ENCODE measurements at regions not wholly inside any gene's neighbourhood (a gene's known extent, or its start where the extent isn't known, plus 50 kb on each side); places are given as distances from the start of the nearest gene placed in this dataset.

- H3K27ac Mint-ChIP-seq, result no peak overlapping the region
- no peaks in the 10 kb centered on the region for H3K4me1 Mint-ChIP-seq (ENCODE audit: unreplicated experiment)
- H3K9me3 Mint-ChIP-seq, result no peaks in the 10 kb centered on the region
- no peak overlapping the region for H3K4me3 Mint-ChIP-seq
- no peak for DNase-seq (ENCODE audit: extremely low spot score, unreplicated experiment)
- no peak for TF ChIP-seq CTCF (conservative IDR thresholded peaks at IDR 0.05)
- H3K36me3 Mint-ChIP-seq, result no peaks in the 10 kb centered on the region
- H3K27me3 Mint-ChIP-seq, result no peaks in the 10 kb centered on the region
Measured at GRCh38 chr5:84477485-84477884, 92.8 kb upstream of the EDIL3 start.

GRCh38 chr5:84474126-84474525, 89.4 kb upstream of the EDIL3 start:
- H3K4me3 Mint-ChIP-seq, result no peak overlapping the region
- no peaks in the 10 kb centered on the region for H3K27me3 Mint-ChIP-seq
- no peak for TF ChIP-seq CTCF (conservative IDR thresholded peaks at IDR 0.05)
- H3K27ac Mint-ChIP-seq, result no peak overlapping the region
- no peak for DNase-seq (ENCODE audit: extremely low spot score, unreplicated experiment)
- H3K9me3 Mint-ChIP-seq, result no peaks in the 10 kb centered on the region
- no peaks in the 10 kb centered on the region for H3K4me1 Mint-ChIP-seq (ENCODE audit: unreplicated experiment)
- no peaks in the 10 kb centered on the region for H3K36me3 Mint-ChIP-seq

- TF ChIP-seq CTCF (conservative IDR thresholded peaks at IDR 0.05), result no peak
- no peaks in the 10 kb centered on the region for H3K27me3 Mint-ChIP-seq
- no peak overlapping the region for H3K27ac Mint-ChIP-seq
- no peaks in the 10 kb centered on the region for H3K36me3 Mint-ChIP-seq
- no peak overlapping the region for H3K4me3 Mint-ChIP-seq
- no peaks in the 10 kb centered on the region for H3K4me1 Mint-ChIP-seq (ENCODE audit: unreplicated experiment)
- H3K9me3 Mint-ChIP-seq, result peaks cover 3% of the 10 kb centered on the region
- DNase-seq (ENCODE audit: extremely low spot score, unreplicated experiment), result no peak
Measured at GRCh38 chr5:84453405-84453804, 68.7 kb upstream of the EDIL3 start.

- no peak overlapping the region for H3K27ac Mint-ChIP-seq
- H3K9me3 Mint-ChIP-seq, result peaks cover 3% of the 10 kb centered on the region
- no peaks in the 10 kb centered on the region for H3K36me3 Mint-ChIP-seq
- no peak for DNase-seq (ENCODE audit: extremely low spot score, unreplicated experiment)
- no peaks in the 10 kb centered on the region for H3K27me3 Mint-ChIP-seq
- TF ChIP-seq CTCF (conservative IDR thresholded peaks at IDR 0.05), result peak; percentile 64
- H3K4me3 Mint-ChIP-seq, result no peak overlapping the region
- no peaks in the 10 kb centered on the region for H3K4me1 Mint-ChIP-seq (ENCODE audit: unreplicated experiment)
Measured at GRCh38 chr5:84450617-84451414, 66.1 kb upstream of the EDIL3 start.

- no peak overlapping the region for H3K27ac Mint-ChIP-seq
Measured at GRCh38 chr5:84445049-84445685, 60.5 kb upstream of the EDIL3 start.

More at GRCh38 chr5:84445049-84445685, 60.5 kb upstream of the EDIL3 start:
- Mint-ChIP-seq H3K9me3 (no peaks in the 10 kb centered on the region), H3K4me1 (ENCODE audit: unreplicated experiment) (no peaks in the 10 kb centered on the region), H3K36me3 (no peaks in the 10 kb centered on the region), H3K27me3 (no peaks in the 10 kb centered on the region), H3K4me3 (no peak overlapping the region)
- TF ChIP-seq CTCF (conservative IDR thresholded peaks at IDR 0.05), result no peak
- DNase-seq (ENCODE audit: extremely low spot score, unreplicated experiment), result no peak

Data from type B pancreatic cell (in vitro differentiated cells).